NCI-H1105 (cell line): ENCODE measurements at regions not wholly inside any gene's neighbourhood (a gene's known extent, or its start where the extent isn't known, plus 50 kb on each side); places are given as distances from the start of the nearest gene placed in this dataset.

Experiments used
- DNase-seq: peaks from one replicate; lab custom pipeline; 2025; lab: John Stamatoyannopoulos, UW

- DNase-seq: no peak
These were observed 79.4 kb upstream of the CCDC112 start for GRCh38 chr5:115375893-115376292.

GRCh38 chr5:115374057-115374775 is 77.8 kb upstream of the CCDC112 start:
- DNase-seq: no peak

GRCh38 chr5:115372146-115372545 is 75.7 kb upstream of the CCDC112 start:
- no peak for DNase-seq

- DNase-seq: no peak
These were observed 73.1 kb upstream of the CCDC112 start for GRCh38 chr5:115369430-115370144.

- no peak for DNase-seq
These were observed 69.8 kb upstream of the CCDC112 start for GRCh38 chr5:115366223-115366622.

- DNase-seq: no peak
These were observed 67.4 kb upstream of the CCDC112 start for GRCh38 chr5:115363879-115364278.

- no peak for DNase-seq
These were observed 63.7 kb upstream of the CCDC112 start for GRCh38 chr5:115360046-115360685.

- no peak for DNase-seq
These were observed 59.4 kb upstream of the CCDC112 start for GRCh38 chr5:115355767-115356381.

GRCh38 chr5:115355095-115355494 is 58.6 kb upstream of the CCDC112 start:
- DNase-seq: no peak

- no peak for DNase-seq
These were observed 57.8 kb upstream of the CCDC112 start for GRCh38 chr5:115354246-115354645.

GRCh38 chr5:115352571-115352970 is 56.1 kb upstream of the CCDC112 start:
- no peak for DNase-seq

- no peak for DNase-seq
These were observed 55.1 kb upstream of the CCDC112 start for GRCh38 chr5:115351356-115352195.

- DNase-seq: no peak
These were observed 54.4 kb upstream of the CCDC112 start for GRCh38 chr5:115350894-115351293.

- DNase-seq: no peak
These were observed 52.8 kb upstream of the CCDC112 start for GRCh38 chr5:115349001-115349817.

GRCh38 chr5:115348175-115348574 is 51.7 kb upstream of the CCDC112 start:
- no peak for DNase-seq
